ENCODE measurements at regions not wholly inside any gene's neighbourhood (a gene's known extent, or its start where the extent isn't known, plus 50 kb on each side); places are given as distances from the start of the nearest gene placed in this dataset.

GRCh38 chr4:90074322-90074886, 52.8 kb upstream of the CCSER1 start:
- Mint-ChIP-seq H3K27ac (no peak overlapping the region; the same call in none of the 2 replicates), H3K4me1 (peaks cover 9% of the 10 kb centered on the region), H3K36me3 (no peaks in the 10 kb centered on the region), H3K4me3 (no peak overlapping the region), H3K27me3 (ENCODE audit: low read depth) (no peaks in the 10 kb centered on the region), H3K9me3 (no peaks in the 10 kb centered on the region)
- ChIA-PET POLR2A (no interaction called here), CTCF (interaction anchor here (0.8 kb wide), 1 partner anchor 43 kb away, joined by 3 read pairs; no protein-coding TSS in a partner anchor)
- TF ChIP-seq, protein P1, sequence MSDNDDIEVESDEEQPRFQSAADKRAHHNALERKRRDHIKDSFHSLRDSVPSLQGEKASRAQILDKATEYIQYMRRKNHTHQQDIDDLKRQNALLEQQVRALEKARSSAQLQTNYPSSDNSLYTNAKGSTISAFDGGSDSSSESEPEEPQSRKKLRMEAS (CRISPR knock-in tag; IDR thresholded peaks at IDR 0.05): 0 out of 2 replicates have a peak, but pooled peaks have one; percentile 22
- no peak for TF ChIP-seq CBFB (CRISPR knock-in tag; IDR thresholded peaks at IDR 0.05; ENCODE audit: low read depth)
- DNase-seq (ENCODE audit: low spot score) (no peak), ATAC-seq (peak; percentile 92)
